H1 (cell line): ENCODE measurements at regions not wholly inside any gene's neighbourhood (a gene's known extent, or its start where the extent isn't known, plus 50 kb on each side); places are given as distances from the start of the nearest gene placed in this dataset.

Experiments used
- CTCF ChIA-PET: fragments of 300-600 bp; sonication (Branson Sonifier 250); formaldehyde crosslinking; loops from one replicate; lab custom pipeline; 2021; ENCODE audit not compliant: partially characterized antibody; lab: Charles Lee
- POLR2A ChIA-PET: fragments of 300-600 bp; sonication (Branson Sonifier 250); formaldehyde crosslinking; loops from one replicate; lab custom pipeline; 2021; ENCODE audit warnings: inconsistent platforms; ENCODE audit not compliant: partially characterized antibody; lab: Charles Lee
- DNase-seq, 2 experiments: peaks; one replicate each; pipeline versions ENCODE4 v3.0.0 to v3.0.0-alpha.2; 2010 to 2022; ENCODE audit warnings: low spot score in 2 of 2, low read depth in 1 of 2, mixed read lengths in 1 of 2
- FAIRE-seq: peaks from 2 replicates; lab custom pipeline; 2011; peaks lifted over from hg19 to GRCh38; lab: Jason Lieb, UNC
- H2AFZ ChIP-seq: 2 replicates; pipeline ENCODE4 v1.8.1; 2012; ENCODE audit warnings: low read length, inconsistent platforms
- H2AK5ac ChIP-seq: 2 replicates; pipeline ENCODE4 v1.6.1; 2013; ENCODE audit warnings: low read depth, low read length
- H2BK120ac ChIP-seq: replicated peaks from 2 replicates; pipeline ENCODE3; 2013; ENCODE audit warnings: low read depth, low read length, inconsistent platforms
- H2BK12ac ChIP-seq: 2 replicates; pipeline ENCODE4 v1.6.1; 2013; ENCODE audit warnings: low read depth, low read length
- H2BK15ac ChIP-seq: 2 replicates; pipeline ENCODE4 v1.6.1; 2013; ENCODE audit warnings: low read length
- H2BK20ac ChIP-seq: 2 replicates; pipeline ENCODE4 v1.6.1; 2013; ENCODE audit warnings: low read length
- H2BK5ac ChIP-seq: 2 replicates; pipeline ENCODE4 v1.6.1; 2013; ENCODE audit warnings: low read depth, low read length
- H3K14ac ChIP-seq: 2 replicates; pipeline ENCODE4 v1.6.1; 2013; ENCODE audit warnings: inconsistent platforms; ENCODE audit not compliant: insufficient read length
- H3K18ac ChIP-seq: 2 replicates; pipeline ENCODE4 v1.6.1; 2013; ENCODE audit warnings: low read length; ENCODE audit errors: extremely low read depth
- H3K23ac ChIP-seq: 2 replicates; pipeline ENCODE4 v1.6.1; 2013; ENCODE audit warnings: inconsistent platforms; ENCODE audit not compliant: insufficient read length
- H3K23me2 ChIP-seq: 2 replicates; pipeline ENCODE4 v1.6.1; 2013; ENCODE audit warnings: low read depth, low read length
- H3K27ac ChIP-seq: 2 replicates; pipeline ENCODE4 v1.6.1; 2011; ENCODE audit warnings: low read depth, low read length, inconsistent platforms
- H3K27me3 ChIP-seq, 4 experiments: replicated peaks in 1 of 4; 1 replicate in 1 of 4; 2 replicates in 3 of 4; pipeline versions ENCODE4 v1.6.1 to v1.8.1; 2011 to 2013; ENCODE audit warnings: low read length in 3 of 4, mild to moderate bottlenecking in 3 of 4, inconsistent platforms in 2 of 4, mixed read lengths in 2 of 4, moderate library complexity in 1 of 4; ENCODE audit not compliant: control insufficient read depth in 3 of 4, insufficient read depth in 3 of 4; ENCODE audit errors: extremely low read depth in 1 of 4
- H3K36me3 ChIP-seq, 4 experiments: 2 replicates each; pipeline versions ENCODE4 v1.6.1 to v1.8.1; 2011 to 2013; ENCODE audit warnings: mild to moderate bottlenecking in 4 of 4, low read length in 3 of 4, moderate library complexity in 2 of 4, control low read depth in 1 of 4, inconsistent platforms in 1 of 4; ENCODE audit not compliant: insufficient read depth in 4 of 4, control insufficient read depth in 2 of 4
- H3K4ac ChIP-seq: replicated peaks from 2 replicates; pipeline ENCODE3; 2013; ENCODE audit warnings: low read length, low read depth, mixed read lengths, inconsistent platforms; ENCODE audit not compliant: insufficient read length
- H3K4me1 ChIP-seq, 4 experiments: replicated peaks in 1 of 4; 1 replicate in 1 of 4; 2 replicates in 3 of 4; pipeline versions ENCODE4 v1.6.1 to v1.8.1; 2011 to 2013; ENCODE audit warnings: low read length in 3 of 4, inconsistent platforms in 2 of 4, mixed read lengths in 1 of 4; ENCODE audit not compliant: insufficient read depth in 4 of 4, control insufficient read depth in 3 of 4
- H3K4me2 ChIP-seq, 2 experiments: 2 replicates each; pipeline versions ENCODE4 v1.6.1 to v1.8.1; 2011 to 2013; ENCODE audit warnings: low read depth in 2 of 2, low read length in 2 of 2, control low read depth in 1 of 2, inconsistent platforms in 1 of 2, mild to moderate bottlenecking in 1 of 2; ENCODE audit not compliant: insufficient read depth in 1 of 2
- H3K4me3 ChIP-seq, 4 experiments: fragments of 200-600, 300-600 bp in 1 of 4; sonication (generic), shearing (Covaris generic), sonication (Bioruptor Twin) in 1 of 4; 2 replicates each; pipeline versions ENCODE4 v1.5.1 to v1.8.1; 2011 to 2016; ENCODE audit warnings: low read length in 4 of 4, low read depth in 3 of 4, control low read depth in 2 of 4, inconsistent platforms in 2 of 4, mild to moderate bottlenecking in 2 of 4, mixed read lengths in 1 of 4, moderate library complexity in 1 of 4; ENCODE audit not compliant: insufficient read depth in 2 of 4; ENCODE audit errors: extremely low read depth in 1 of 4
- H3K56ac ChIP-seq: replicated peaks from 2 replicates; pipeline ENCODE3; 2013; ENCODE audit warnings: low read depth, mild to moderate bottlenecking, mixed read lengths, low read length, inconsistent platforms; ENCODE audit not compliant: insufficient read length
- H3K79me1 ChIP-seq: 2 replicates; pipeline ENCODE4 v1.6.1; 2013; ENCODE audit warnings: low read depth, low read length, control low read depth
- H3K79me2 ChIP-seq, 2 experiments: 2 replicates each; pipeline versions ENCODE4 v1.6.1 to v1.8.1; 2012 to 2013; ENCODE audit warnings: low read length in 2 of 2, mild to moderate bottlenecking in 2 of 2, inconsistent platforms in 1 of 2; ENCODE audit not compliant: insufficient read depth in 2 of 2, control insufficient read depth in 1 of 2
- H3K9ac ChIP-seq, 4 experiments: replicated peaks in 1 of 4; 1 replicate in 1 of 4; 2 replicates in 3 of 4; pipeline versions ENCODE4 v1.6.1 to v1.8.1; 2011 to 2013; ENCODE audit warnings: low read depth in 3 of 4, low read length in 3 of 4, control low read depth in 2 of 4, mild to moderate bottlenecking in 2 of 4, moderate library complexity in 2 of 4, inconsistent platforms in 1 of 4; ENCODE audit errors: extremely low read depth in 1 of 4
- H3K9me3 ChIP-seq, 2 experiments: 2 replicates each; pipeline versions ENCODE4 v1.6.1 to v1.8.1; 2012 to 2013; ENCODE audit warnings: mild to moderate bottlenecking in 2 of 2, moderate library complexity in 2 of 2, control low read depth in 1 of 2, inconsistent platforms in 1 of 2, low read depth in 1 of 2, low read length in 1 of 2, mixed read lengths in 1 of 2; ENCODE audit not compliant: insufficient read depth in 2 of 2
- H4K20me1 ChIP-seq, 2 experiments: replicated peaks in 1 of 2; 2 replicates each; pipeline versions ENCODE3 to v1.8.1; 2011 to 2013; ENCODE audit warnings: inconsistent platforms in 2 of 2, low read length in 2 of 2, mild to moderate bottlenecking in 1 of 2; ENCODE audit not compliant: insufficient read depth in 2 of 2, control insufficient read depth in 1 of 2
- H4K5ac ChIP-seq: 2 replicates; pipeline ENCODE4 v1.6.1; 2013; ENCODE audit warnings: low read length, low read depth, mixed read lengths, inconsistent platforms; ENCODE audit not compliant: insufficient read length
- H4K8ac ChIP-seq: 2 replicates; pipeline ENCODE4 v1.8.0; 2013; ENCODE audit warnings: mild to moderate bottlenecking, moderate library complexity, low read length, inconsistent platforms; ENCODE audit not compliant: insufficient read depth; ENCODE audit errors: extremely low read depth
- H4K91ac ChIP-seq: replicated peaks from 2 replicates; pipeline ENCODE3; 2013; ENCODE audit warnings: low read length, mixed read lengths, inconsistent platforms; ENCODE audit not compliant: insufficient read length
- CBX5 ChIP-seq: fragments of 300-800, 300-1000 bp; sonication (generic); IDR thresholded peaks from 2 replicates; pipeline ENCODE4 v1.7.1; 2016; ENCODE audit warnings: antibody characterized with exemption, low read length, low read depth
- CREB1 ChIP-seq: IDR thresholded peaks from 2 replicates; pipeline ENCODE4 v1.6.1; 2012; ENCODE audit warnings: inconsistent platforms
- FOSL1 ChIP-seq: IDR thresholded peaks from 2 replicates; pipeline ENCODE4 v1.6.1; 2011; ENCODE audit warnings: mild to moderate bottlenecking, low read depth, low read length, moderate library complexity; ENCODE audit not compliant: insufficient read depth
- HDAC2 ChIP-seq, 2 experiments: fragments of 300-600 bp in 1 of 2; sonication (generic) in 1 of 2; IDR thresholded peaks; 2 replicates each; pipeline ENCODE4 v1.6.1; 2011 to 2012; ENCODE audit warnings: low read depth in 2 of 2, low read length in 2 of 2, mild to moderate bottlenecking in 2 of 2, moderate library complexity in 2 of 2, borderline replicate concordance in 1 of 2, inconsistent platforms in 1 of 2
- MAFK ChIP-seq: IDR thresholded peaks from 2 replicates; pipeline ENCODE4 v1.6.1; 2012; ENCODE audit warnings: low read depth, mild to moderate bottlenecking, improper control_type of control experiment, low read length
- POLR2A ChIP-seq, 2 experiments: IDR thresholded peaks; 1 replicate in 1 of 2; 2 replicates in 1 of 2; pipeline ENCODE4 v1.6.1; 2011; ENCODE audit warnings: low read depth in 2 of 2, low read length in 2 of 2, mild to moderate bottlenecking in 2 of 2; ENCODE audit errors: control extremely low read depth in 1 of 2
- RNF2 ChIP-seq: fragments of 200-900, 300-1000 bp; sonication (generic); IDR thresholded peaks from 2 replicates; pipeline ENCODE4 v1.7.1; 2016; ENCODE audit warnings: borderline replicate concordance, low read depth, mild to moderate bottlenecking, antibody characterized with exemption, low read length; ENCODE audit not compliant: poor library complexity, severe bottlenecking; ENCODE audit errors: missing control alignments
- SIRT6 ChIP-seq: IDR thresholded peaks from one replicate; pipeline ENCODE4 v1.7.1; 2012; ENCODE audit warnings: low read length, inconsistent platforms
- SP4 ChIP-seq: IDR thresholded peaks from 2 replicates; pipeline ENCODE4 v1.6.1; 2012; ENCODE audit warnings: low read length, inconsistent platforms
- SRF ChIP-seq: IDR thresholded peaks from 2 replicates; pipeline ENCODE4 v1.6.1; 2011; ENCODE audit warnings: mild to moderate bottlenecking, low read depth, low read length, moderate library complexity
- TEAD4 ChIP-seq: IDR thresholded peaks from 2 replicates; pipeline ENCODE4 v1.6.1; 2012; ENCODE audit warnings: low read depth, low read length, inconsistent platforms, mixed read lengths
- WGBS, 2 experiments: shearing (Covaris generic) in 1 of 2; methylation state at CpG; one replicate each; pipeline versions ENCODE4 v1.1.6 to v1.1.7; 2013 to 2015; ENCODE audit warnings: low lambda C conversion rate in 2 of 2, mixed read lengths in 2 of 2, inconsistent platforms in 1 of 2, low coverage in 1 of 2, missing lambda C conversion rate in 1 of 2; ENCODE audit not compliant: insufficient replicate concordance in 2 of 2, insufficient coverage in 1 of 2, insufficient read length in 1 of 2; ENCODE audit errors: extremely low coverage in 1 of 2, missing lambda C conversion rate in 1 of 2; 5-methylcytosine and 5-hydroxymethylcytosine counted together
- TF ChIP-seq, protein P1 (sequence below), 3 experiments: IDR thresholded peaks; 1 replicate in 2 of 3; 2 replicates in 1 of 3; pipeline versions ENCODE4 v1.5.1 to v1.6.1; 2011; ENCODE audit warnings: low read length in 3 of 3, mild to moderate bottlenecking in 3 of 3, inconsistent platforms in 2 of 3, low read depth in 1 of 3, moderate library complexity in 1 of 3; ENCODE audit not compliant: insufficient read depth in 1 of 3; ENCODE audit errors: control extremely low read depth in 1 of 3

DNA sequence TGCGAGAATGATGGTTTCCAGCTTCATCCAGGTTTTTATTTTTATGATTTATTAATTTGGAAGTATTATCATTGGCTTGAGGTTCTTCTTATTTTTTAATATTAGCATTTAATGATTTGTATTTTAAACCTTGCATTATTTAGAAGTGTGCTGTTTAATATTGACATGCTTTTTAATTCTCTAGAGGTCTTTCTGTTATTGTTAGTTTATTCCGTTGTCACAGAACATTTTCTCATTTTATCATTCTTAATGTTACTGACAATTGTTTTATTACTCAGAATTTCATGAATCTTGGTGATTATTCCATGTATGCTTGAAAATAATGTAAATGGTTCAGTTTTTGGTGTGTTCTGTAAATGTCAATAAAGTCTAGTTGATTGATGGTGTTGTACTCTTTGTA, 463.5 kb upstream of the NOVA1 start:
- H2BK15ac ChIP-seq, result no peak overlapping the region
- H2BK120ac ChIP-seq, result no peak overlapping the region
- H3K36me3 ChIP-seq, result no peaks in the 10 kb centered on the region
- FAIRE-seq, result no peak
- H2BK20ac ChIP-seq, result no peak overlapping the region
- H2AFZ ChIP-seq, result no peak overlapping the region
- H4K8ac ChIP-seq, result no peak overlapping the region
- CTCF ChIA-PET, result no interaction called here
- no peak overlapping the region for H4K91ac ChIP-seq
- H2AK5ac ChIP-seq, result no peak overlapping the region
- no peaks in the 10 kb centered on the region for H3K9me3 ChIP-seq
- H4K5ac ChIP-seq, result no peak overlapping the region
- no peaks in the 10 kb centered on the region for H3K79me2 ChIP-seq
- H3K14ac ChIP-seq, result no peak overlapping the region
- no peak for TF ChIP-seq SIRT6
- no peak for TF ChIP-seq TEAD4
- no peak for TF ChIP-seq CREB1
- no peak for TF ChIP-seq SP4
- TF ChIP-seq RNF2, result no peak
- TF ChIP-seq POLR2A (IDR thresholded peaks at IDR 0.05; ENCODE audit: control extremely low read depth in 1 of 2, low read depth in 2 of 2, low read length in 2 of 2), result no peak
- no peak for TF ChIP-seq FOSL1
- no peak for TF ChIP-seq CBX5
- no peak for TF ChIP-seq SRF
- TF ChIP-seq, protein P1, sequence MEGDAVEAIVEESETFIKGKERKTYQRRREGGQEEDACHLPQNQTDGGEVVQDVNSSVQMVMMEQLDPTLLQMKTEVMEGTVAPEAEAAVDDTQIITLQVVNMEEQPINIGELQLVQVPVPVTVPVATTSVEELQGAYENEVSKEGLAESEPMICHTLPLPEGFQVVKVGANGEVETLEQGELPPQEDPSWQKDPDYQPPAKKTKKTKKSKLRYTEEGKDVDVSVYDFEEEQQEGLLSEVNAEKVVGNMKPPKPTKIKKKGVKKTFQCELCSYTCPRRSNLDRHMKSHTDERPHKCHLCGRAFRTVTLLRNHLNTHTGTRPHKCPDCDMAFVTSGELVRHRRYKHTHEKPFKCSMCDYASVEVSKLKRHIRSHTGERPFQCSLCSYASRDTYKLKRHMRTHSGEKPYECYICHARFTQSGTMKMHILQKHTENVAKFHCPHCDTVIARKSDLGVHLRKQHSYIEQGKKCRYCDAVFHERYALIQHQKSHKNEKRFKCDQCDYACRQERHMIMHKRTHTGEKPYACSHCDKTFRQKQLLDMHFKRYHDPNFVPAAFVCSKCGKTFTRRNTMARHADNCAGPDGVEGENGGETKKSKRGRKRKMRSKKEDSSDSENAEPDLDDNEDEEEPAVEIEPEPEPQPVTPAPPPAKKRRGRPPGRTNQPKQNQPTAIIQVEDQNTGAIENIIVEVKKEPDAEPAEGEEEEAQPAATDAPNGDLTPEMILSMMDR (IDR thresholded peaks at IDR 0.05; ENCODE audit: control extremely low read depth in 1 of 3, insufficient read depth in 1 of 3, low read depth in 1 of 3, low read length in 3 of 3), result no peak
- no peak for TF ChIP-seq HDAC2 (IDR thresholded peaks at IDR 0.05; ENCODE audit: borderline replicate concordance in 1 of 2, low read depth in 2 of 2, low read length in 2 of 2)
- no peak for TF ChIP-seq MAFK
- TF ChIP-seq, all 59 proteins: peak for 0
- no peaks in the 10 kb centered on the region for H3K27me3 ChIP-seq
- no peak overlapping the region for H3K9ac ChIP-seq
- 82% methylated on average over 2 of the region's 2 CpGs; no CpG with 5 or more reads in 1 of the 2 experiments for WGBS, 2 experiments
- no peaks in the 10 kb centered on the region for H3K23me2 ChIP-seq
- DNase-seq, result no peak
- no peak overlapping the region for H3K4me2 ChIP-seq
- no peak overlapping the region for H3K4ac ChIP-seq
- no peak overlapping the region for H2BK5ac ChIP-seq
- no peak overlapping the region for H3K27ac ChIP-seq
- no peak overlapping the region for H3K18ac ChIP-seq
- POLR2A ChIA-PET, result no interaction called here
- no peak overlapping the region for H3K23ac ChIP-seq
- H3K4me1 ChIP-seq, result no peaks in the 10 kb centered on the region
- H3K56ac ChIP-seq, result no peak overlapping the region
- H2BK12ac ChIP-seq, result no peak overlapping the region
- H3K79me1 ChIP-seq, result no peaks in the 10 kb centered on the region
- H3K4me3 ChIP-seq, result no peak overlapping the region
- no peaks in the 10 kb centered on the region for H4K20me1 ChIP-seq
